T-helper 2 cell treated with Interferon-gamma antibody and Interleukin-4, amounts not matched to agents 5 μg/mL and 100 μg/mL, for 36 hours (primary cell): ENCODE measurements at regions not wholly inside any gene's neighbourhood (a gene's known extent, or its start where the extent isn't known, plus 50 kb on each side); places are given as distances from the start of the nearest gene placed in this dataset.
"Not testable (repeated sequence)": the region's sequence is repeated elsewhere in the genome, so short reads cannot be mapped to it uniquely, and the experiment has no call there.

Source experiments
- DNase-seq: peaks from one replicate; pipeline ENCODE4 v3.0.0; 2021; ENCODE audit warnings: low spot score
- H3K27ac Mint-ChIP-seq: one replicate; pipeline ENCODE4 v1.8.0; 2021; ENCODE audit warnings: mild to moderate bottlenecking, mixed read lengths
- H3K27me3 Mint-ChIP-seq: one replicate; pipeline ENCODE4 v1.8.0; 2021; ENCODE audit warnings: low read depth, mixed read lengths
- H3K36me3 Mint-ChIP-seq: one replicate; pipeline ENCODE4 v1.8.0; 2021; ENCODE audit warnings: low read depth, mixed read lengths
- H3K4me1 Mint-ChIP-seq: one replicate; pipeline ENCODE4 v1.8.0; 2021; ENCODE audit warnings: low read depth, mixed read lengths
- H3K4me3 Mint-ChIP-seq: one replicate; pipeline ENCODE4 v1.8.0; 2022; ENCODE audit warnings: mild to moderate bottlenecking, moderate library complexity, mixed read lengths
- H3K9me3 Mint-ChIP-seq: one replicate; pipeline ENCODE4 v1.8.0; 2021; ENCODE audit warnings: mixed read lengths

GRCh38 chr4:26229974-26230373, 90.8 kb upstream of the RBPJ start:
- no peak overlapping the region for H3K27ac Mint-ChIP-seq
- no peaks in the 10 kb centered on the region for H3K36me3 Mint-ChIP-seq
- DNase-seq = no peak
- H3K4me3 Mint-ChIP-seq = no peak overlapping the region
- no peaks in the 10 kb centered on the region for H3K9me3 Mint-ChIP-seq
- H3K27me3 Mint-ChIP-seq = no peaks in the 10 kb centered on the region
- peaks cover 23% of the 10 kb centered on the region for H3K4me1 Mint-ChIP-seq

DNA sequence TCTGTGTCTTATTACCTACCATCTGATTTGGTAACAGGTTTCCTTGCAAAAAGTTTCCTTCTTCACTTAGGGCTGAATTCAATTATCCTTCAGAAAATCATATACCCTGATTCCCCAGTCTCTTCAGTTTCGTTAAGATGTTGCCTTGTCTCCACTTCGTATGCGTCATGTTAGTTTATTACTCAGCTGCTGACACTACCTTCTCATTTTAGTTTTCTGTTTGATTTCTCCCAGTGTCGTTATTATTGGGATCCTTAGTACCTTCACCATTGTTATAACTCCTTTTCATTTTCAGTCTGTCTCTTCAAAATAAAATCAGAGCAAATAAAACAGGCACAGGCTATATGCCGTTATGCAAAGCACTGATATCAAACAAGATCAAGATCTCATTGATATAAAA, 87.5 kb upstream of the RBPJ start:
- Mint-ChIP-seq H3K9me3 (peaks cover 6% of the 10 kb centered on the region), H3K4me1 (peaks cover 25% of the 10 kb centered on the region)

DNA sequence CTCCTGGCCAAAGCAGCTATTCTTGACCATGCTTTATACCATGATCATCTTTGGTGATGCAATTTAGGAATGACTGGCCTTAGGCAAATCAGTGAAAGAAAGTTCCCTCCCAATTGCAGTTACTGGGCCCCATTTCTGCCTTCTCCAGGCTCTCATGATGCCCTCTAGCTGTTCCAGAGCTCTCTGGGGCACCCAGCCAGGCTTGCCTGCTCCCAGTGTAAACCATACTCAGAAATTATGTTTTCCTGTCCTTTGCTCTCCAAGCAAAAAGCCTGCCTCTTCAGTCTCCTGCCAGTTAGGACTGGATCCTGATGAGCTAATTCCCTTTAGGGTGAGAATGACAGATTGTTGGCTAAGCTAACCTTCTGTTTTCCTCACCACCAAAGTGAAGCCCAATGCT, 85.3 kb upstream of the RBPJ start:
- Mint-ChIP-seq H3K27me3 (no peaks in the 10 kb centered on the region), H3K36me3 (no peaks in the 10 kb centered on the region), H3K27ac (no peak overlapping the region), H3K4me3 (no peak overlapping the region), H3K4me1 (peaks cover 29% of the 10 kb centered on the region), H3K9me3 (peaks cover 6% of the 10 kb centered on the region)
- DNase-seq = no peak

More for the DNA sequence above, 87.5 kb upstream of the RBPJ start:
- peak overlapping the region; percentile 49 for H3K4me3 Mint-ChIP-seq
- no peak for DNase-seq
- H3K27ac Mint-ChIP-seq = peak overlapping the region; percentile 56
- no peaks in the 10 kb centered on the region for H3K36me3 Mint-ChIP-seq
- H3K27me3 Mint-ChIP-seq = no peaks in the 10 kb centered on the region

DNA sequence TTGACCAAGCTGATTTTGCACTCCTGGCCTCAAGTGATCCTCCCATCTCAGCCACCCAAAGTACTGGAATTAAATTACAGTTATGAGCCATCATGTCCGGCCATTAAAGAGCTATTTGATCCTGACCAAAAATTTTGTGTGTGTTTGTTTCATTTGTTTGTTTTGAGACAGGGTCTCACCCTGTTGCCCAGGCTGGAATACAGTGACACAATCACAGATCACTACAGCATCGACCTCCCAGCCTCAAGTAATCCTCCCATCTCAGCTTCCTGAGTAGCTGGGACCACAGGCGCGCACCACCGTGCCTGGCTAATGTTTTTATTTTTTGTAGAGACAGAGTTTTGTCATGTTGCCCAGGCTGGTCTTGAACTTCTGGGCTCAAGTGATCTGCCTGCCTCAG, 82.9 kb upstream of the RBPJ start:
- no peak for DNase-seq
- H3K9me3 Mint-ChIP-seq = peaks cover 6% of the 10 kb centered on the region
- no peaks in the 10 kb centered on the region for H3K27me3 Mint-ChIP-seq
- H3K4me3 Mint-ChIP-seq = no peak overlapping the region
- no peaks in the 10 kb centered on the region for H3K36me3 Mint-ChIP-seq
- no peak overlapping the region for H3K27ac Mint-ChIP-seq
- H3K4me1 Mint-ChIP-seq = peaks cover 23% of the 10 kb centered on the region

- no peak for DNase-seq
- Mint-ChIP-seq H3K9me3 (peaks cover 6% of the 10 kb centered on the region), H3K27ac (no peak overlapping the region), H3K4me1 (peaks cover 20% of the 10 kb centered on the region), H3K36me3 (no peaks in the 10 kb centered on the region), H3K27me3 (no peaks in the 10 kb centered on the region), H3K4me3 (no peak overlapping the region)
These were observed 82.4 kb upstream of the RBPJ start for GRCh38 chr4:26238426-26238777.

DNA sequence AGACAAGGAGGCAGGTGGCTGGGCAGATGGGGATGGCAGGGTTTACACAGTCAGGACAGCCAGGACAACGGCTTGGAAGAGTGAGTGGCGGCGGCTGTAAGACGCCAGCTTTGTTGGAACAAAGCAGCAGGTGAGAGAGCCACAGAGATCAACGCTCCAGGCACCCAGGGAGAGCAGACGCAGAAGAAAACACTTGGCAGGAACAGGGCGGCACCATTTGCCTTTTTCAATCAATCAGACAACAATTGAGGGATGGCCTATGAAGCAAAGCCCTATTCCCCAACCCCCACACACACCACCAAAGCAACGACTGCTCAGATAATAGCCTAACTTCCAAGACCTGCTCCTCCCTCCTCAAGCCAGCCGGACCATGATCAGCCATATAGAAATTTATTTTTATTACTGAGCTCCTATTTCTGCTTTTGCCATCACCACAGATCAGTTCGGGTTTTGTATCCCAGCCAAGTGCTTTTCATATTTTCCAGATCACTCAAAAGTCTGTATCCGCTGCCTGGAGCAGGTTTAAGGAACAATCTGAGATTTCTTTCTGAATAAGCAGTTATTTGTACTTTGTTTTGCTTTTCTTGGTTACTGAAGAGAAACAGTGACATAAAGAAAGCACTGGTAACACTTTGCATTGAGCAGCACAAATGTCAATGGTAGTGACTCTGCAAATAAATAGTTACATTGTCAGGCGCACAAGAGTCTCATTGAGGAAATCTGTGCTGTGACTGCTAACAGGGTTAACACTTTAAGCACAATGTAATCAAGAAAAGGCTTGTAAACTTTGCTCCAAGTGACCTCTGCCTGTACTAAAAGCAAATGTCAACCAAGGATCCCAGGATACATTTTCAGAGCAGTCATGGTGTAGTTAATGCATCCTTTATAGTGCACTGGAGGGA, 81.8 kb upstream of the RBPJ start:
- H3K9me3 Mint-ChIP-seq = peaks cover 6% of the 10 kb centered on the region
- H3K27ac Mint-ChIP-seq = no peak overlapping the region
- H3K36me3 Mint-ChIP-seq = no peaks in the 10 kb centered on the region
- H3K27me3 Mint-ChIP-seq = no peaks in the 10 kb centered on the region
- H3K4me1 Mint-ChIP-seq = peaks cover 14% of the 10 kb centered on the region
- H3K4me3 Mint-ChIP-seq = no peak overlapping the region
- no peak for DNase-seq

- peaks cover 6% of the 10 kb centered on the region for H3K9me3 Mint-ChIP-seq
- H3K36me3 Mint-ChIP-seq = no peaks in the 10 kb centered on the region
- peaks cover 10% of the 10 kb centered on the region for H3K4me1 Mint-ChIP-seq
- H3K27me3 Mint-ChIP-seq = no peaks in the 10 kb centered on the region
- no peak overlapping the region for H3K4me3 Mint-ChIP-seq
- no peak overlapping the region for H3K27ac Mint-ChIP-seq
- DNase-seq = no peak
These were observed 81.0 kb upstream of the RBPJ start for GRCh38 chr4:26239801-26240200.

DNA sequence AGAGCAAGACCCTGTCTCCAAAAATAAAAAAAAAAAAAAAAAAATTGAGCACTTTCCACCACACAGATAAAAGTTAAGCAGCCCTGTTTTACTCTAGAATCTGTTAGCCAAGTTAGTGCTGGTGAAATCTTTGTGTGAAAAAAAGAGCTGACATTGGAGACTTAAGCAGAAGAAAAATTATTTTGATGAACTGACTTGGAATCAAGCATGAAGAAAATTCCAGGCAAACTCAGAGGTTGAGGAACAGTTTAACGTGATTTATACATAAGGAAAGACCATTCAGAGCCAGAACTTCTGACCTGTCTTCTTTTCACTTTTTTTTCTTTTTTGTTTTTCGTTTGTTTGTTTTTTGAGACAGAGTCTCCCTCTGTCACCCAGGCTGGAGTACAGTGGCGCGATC, 79.6 kb upstream of the RBPJ start:
- Mint-ChIP-seq H3K27me3 (no peaks in the 10 kb centered on the region), H3K4me3 (no peak overlapping the region), H3K4me1 (peaks cover 8% of the 10 kb centered on the region), H3K36me3 (no peaks in the 10 kb centered on the region), H3K9me3 (peaks cover 4% of the 10 kb centered on the region), H3K27ac (no peak overlapping the region)
- DNase-seq = no peak

- DNase-seq = no peak
- peaks cover 6% of the 10 kb centered on the region for H3K4me1 Mint-ChIP-seq
- no peaks in the 10 kb centered on the region for H3K27me3 Mint-ChIP-seq
- no peaks in the 10 kb centered on the region for H3K36me3 Mint-ChIP-seq
- H3K4me3 Mint-ChIP-seq = no peak overlapping the region
- no peaks in the 10 kb centered on the region for H3K9me3 Mint-ChIP-seq
- H3K27ac Mint-ChIP-seq = no peak overlapping the region
These were observed 78.4 kb upstream of the RBPJ start for GRCh38 chr4:26242451-26242850.

- H3K4me3 Mint-ChIP-seq, H3K4me1 Mint-ChIP-seq, H3K27me3 Mint-ChIP-seq, DNase-seq, H3K27ac Mint-ChIP-seq, H3K36me3 Mint-ChIP-seq, H3K9me3 Mint-ChIP-seq: not testable (repeated sequence)
These were observed 76.7 kb upstream of the RBPJ start for GRCh38 chr4:26244138-26244537.

GRCh38 chr4:26248647-26249046, 72.2 kb upstream of the RBPJ start:
- Mint-ChIP-seq H3K27ac (no peak overlapping the region), H3K27me3 (no peaks in the 10 kb centered on the region), H3K4me3 (no peak overlapping the region), H3K9me3 (no peaks in the 10 kb centered on the region), H3K4me1 (peaks cover 5% of the 10 kb centered on the region), H3K36me3 (no peaks in the 10 kb centered on the region)
- DNase-seq = no peak

DNA sequence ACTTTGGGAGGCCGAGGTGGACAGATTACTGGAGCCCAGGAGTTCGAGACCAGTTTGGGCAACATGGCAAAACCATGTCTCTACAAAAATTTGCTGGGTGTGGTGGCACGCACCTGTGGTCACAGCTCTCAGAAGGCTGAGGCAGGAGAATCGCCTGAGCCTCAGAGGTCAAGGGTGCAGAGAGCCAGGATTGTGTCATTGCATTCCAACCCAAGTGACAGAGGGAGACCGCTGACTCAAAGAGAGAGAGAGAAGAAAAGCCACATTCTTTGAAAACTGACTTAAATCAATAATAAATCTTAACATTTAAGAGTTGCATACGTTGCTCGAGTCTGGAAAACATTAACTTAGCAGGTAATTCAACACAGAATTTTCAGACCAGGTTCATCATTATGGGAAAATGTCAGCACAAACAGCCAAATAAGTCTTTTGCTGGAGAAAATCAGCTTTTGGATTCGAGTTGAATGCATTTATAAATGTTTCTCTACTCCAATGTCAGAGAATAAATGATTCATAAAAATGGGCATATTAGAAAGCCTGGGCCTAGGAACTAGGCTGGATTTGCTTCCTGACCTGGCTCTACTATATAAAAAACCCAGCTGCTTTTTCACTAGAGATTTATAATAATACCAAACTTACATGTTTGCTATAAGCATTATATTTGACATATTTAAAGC, 68.3 kb upstream of the RBPJ start:
- H3K4me1 Mint-ChIP-seq = peaks cover 5% of the 10 kb centered on the region
- no peaks in the 10 kb centered on the region for H3K9me3 Mint-ChIP-seq
- no peaks in the 10 kb centered on the region for H3K36me3 Mint-ChIP-seq
- H3K27ac Mint-ChIP-seq = peak overlapping the region; percentile 20
- no peaks in the 10 kb centered on the region for H3K27me3 Mint-ChIP-seq
- no peak overlapping the region for H3K4me3 Mint-ChIP-seq
- DNase-seq = peak; percentile 27

DNA sequence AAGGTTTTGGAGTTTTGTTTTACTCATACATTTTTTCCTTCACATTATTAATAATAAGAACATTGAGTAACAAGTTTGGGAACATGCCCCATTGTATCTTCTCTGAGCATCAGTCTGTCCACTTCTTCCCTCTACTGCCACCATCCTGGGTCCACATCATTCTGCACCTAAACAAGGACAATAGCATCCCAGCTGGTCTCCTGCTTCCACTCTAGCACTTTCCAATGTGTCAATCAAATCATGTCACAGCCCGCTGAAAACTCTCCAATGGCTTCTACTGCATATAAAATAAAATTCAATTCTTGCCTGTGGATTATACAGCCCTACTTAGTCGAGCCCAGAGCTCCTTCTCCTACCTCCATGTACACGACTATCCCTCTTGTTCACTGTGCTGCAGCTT, 66.8 kb upstream of the RBPJ start:
- no peaks in the 10 kb centered on the region for H3K9me3 Mint-ChIP-seq
- H3K36me3 Mint-ChIP-seq = no peaks in the 10 kb centered on the region
- H3K4me1 Mint-ChIP-seq = peaks cover 8% of the 10 kb centered on the region
- no peaks in the 10 kb centered on the region for H3K27me3 Mint-ChIP-seq
- no peak overlapping the region for H3K27ac Mint-ChIP-seq
- DNase-seq = no peak
- H3K4me3 Mint-ChIP-seq = no peak overlapping the region

DNA sequence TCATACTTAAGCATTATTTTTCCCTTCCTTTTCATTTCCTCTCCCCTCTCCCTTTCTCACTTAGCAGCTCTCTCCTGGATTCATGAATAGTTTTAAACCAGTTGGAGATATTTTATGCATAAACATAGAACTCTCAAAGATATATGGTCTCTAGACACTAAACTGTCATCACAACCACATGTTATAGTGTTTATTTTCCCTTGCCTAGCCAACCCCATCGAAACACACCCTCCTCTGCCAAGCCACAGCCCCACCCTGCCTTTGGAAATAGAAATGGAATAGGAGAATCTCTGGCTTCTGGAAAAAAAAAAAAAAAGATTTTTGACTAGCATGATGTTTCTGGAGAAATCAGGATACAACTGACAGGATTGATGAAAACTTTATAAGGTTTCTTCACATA, 64.8 kb upstream of the RBPJ start:
- Mint-ChIP-seq H3K36me3 (no peaks in the 10 kb centered on the region), H3K4me3 (no peak overlapping the region)

More for the DNA sequence above, 64.8 kb upstream of the RBPJ start:
- no peak for DNase-seq
- H3K27ac Mint-ChIP-seq = no peak overlapping the region
- H3K9me3 Mint-ChIP-seq = peaks cover 4% of the 10 kb centered on the region
- H3K27me3 Mint-ChIP-seq = no peaks in the 10 kb centered on the region
- peaks cover 8% of the 10 kb centered on the region for H3K4me1 Mint-ChIP-seq
